Small intestine (tissue), 7 donors: ENCODE measurements at regions not wholly inside any gene's neighbourhood (a gene's known extent, or its start where the extent isn't known, plus 50 kb on each side); places are given as distances from the start of the nearest gene placed in this dataset.

Experiments
- DNase-seq, 2 donors: peaks; one replicate each; pipeline versions ENCODE4 v3.0.0 to v3.0.0-alpha.2; 2013
- FAIRE-seq: peaks from 2 replicates; lab custom pipeline; 2012; peaks lifted over from hg19 to GRCh38; lab: Jason Lieb, UNC
- H3K27ac ChIP-seq, 3 donors: one replicate each; pipeline ENCODE4 v1.5.1; 2013; ENCODE audit warnings: low read length in 2 of 3, mild to moderate bottlenecking in 2 of 3, control low read depth in 1 of 3, inconsistent platforms in 1 of 3, low read depth in 1 of 3, moderate library complexity in 1 of 3
- H3K27me3 ChIP-seq, 3 donors: one replicate each; pipeline ENCODE4 v1.6.1; 2013; ENCODE audit warnings: low read length in 3 of 3, inconsistent platforms in 1 of 3; ENCODE audit not compliant: control insufficient read depth in 3 of 3, insufficient read depth in 3 of 3
- H3K36me3 ChIP-seq, 3 donors: one replicate each; pipeline ENCODE4 v1.6.1; 2013; ENCODE audit warnings: low read length in 3 of 3, inconsistent platforms in 1 of 3, low read depth in 1 of 3, mild to moderate bottlenecking in 1 of 3, moderate library complexity in 1 of 3; ENCODE audit not compliant: control insufficient read depth in 3 of 3, insufficient read depth in 2 of 3
- H3K4me1 ChIP-seq, 3 donors: one replicate each; pipeline ENCODE4 v1.6.1; 2013; ENCODE audit warnings: low read length in 2 of 3, inconsistent platforms in 1 of 3, low read depth in 1 of 3, mild to moderate bottlenecking in 1 of 3, moderate library complexity in 1 of 3; ENCODE audit not compliant: control insufficient read depth in 3 of 3, insufficient read depth in 2 of 3
- H3K4me3 ChIP-seq, 3 donors: one replicate each; pipeline ENCODE4 v1.5.1; 2013; ENCODE audit warnings: low read length in 3 of 3, control low read depth in 1 of 3, inconsistent platforms in 1 of 3, low read depth in 1 of 3, mild to moderate bottlenecking in 1 of 3, moderate library complexity in 1 of 3
- H3K9me3 ChIP-seq, 2 donors: one replicate each; pipeline ENCODE4 v1.6.1; 2013; ENCODE audit warnings: low read depth in 1 of 2, low read length in 1 of 2; ENCODE audit not compliant: control insufficient read depth in 2 of 2, insufficient read depth in 1 of 2
- WGBS, 3 donors: extraction: QIAGEN DNeasy Blood & Tissue Kit; methylation state at CpG; one replicate each; pipeline ENCODE4 v1.1.7; 2013; 5-methylcytosine and 5-hydroxymethylcytosine counted together
- donor health status: healthy with polysubstance abuse.
- donor health status: control.
- donor health status: control.
- donor health status: Bipolar disorder and iron deficiency.
- donor health status: healthy.

DNA sequence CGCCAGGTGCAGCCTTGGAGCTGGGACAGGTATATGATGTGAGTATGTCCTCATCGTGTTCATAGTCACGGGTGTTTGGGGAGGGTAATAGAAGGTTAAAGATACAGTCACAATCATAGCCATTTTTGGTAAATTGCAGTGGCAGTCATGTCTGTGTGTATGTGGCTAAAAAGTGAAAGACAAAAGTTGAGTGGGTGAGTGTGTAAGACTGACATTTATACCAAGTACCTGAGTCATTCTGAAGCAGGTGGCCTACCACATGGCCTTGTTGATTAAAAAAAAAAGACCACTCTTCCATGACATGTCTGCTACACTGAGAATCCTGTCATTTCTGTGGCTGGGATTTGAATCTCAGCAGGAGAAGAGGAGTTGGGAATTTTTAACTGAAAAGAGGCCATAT lies 181.9 kb downstream of the SCP2D1 start:
- Histone ChIP-seq H3K36me3 (no peaks in the 10 kb centered on the region), H3K4me3 (no peak overlapping the region), H3K4me1 (no peaks in the 10 kb centered on the region), H3K27me3 (no peaks in the 10 kb centered on the region), H3K27ac (no peak overlapping the region), H3K9me3 (peaks cover 0 to 5% of the 10 kb centered on the region in 2 donors)
- 77 to 88% (median 84%) methylated on average over 3 of the region's 3 CpGs for WGBS, 3 donors
- no peak for DNase-seq
- FAIRE-seq: no peak

DNA sequence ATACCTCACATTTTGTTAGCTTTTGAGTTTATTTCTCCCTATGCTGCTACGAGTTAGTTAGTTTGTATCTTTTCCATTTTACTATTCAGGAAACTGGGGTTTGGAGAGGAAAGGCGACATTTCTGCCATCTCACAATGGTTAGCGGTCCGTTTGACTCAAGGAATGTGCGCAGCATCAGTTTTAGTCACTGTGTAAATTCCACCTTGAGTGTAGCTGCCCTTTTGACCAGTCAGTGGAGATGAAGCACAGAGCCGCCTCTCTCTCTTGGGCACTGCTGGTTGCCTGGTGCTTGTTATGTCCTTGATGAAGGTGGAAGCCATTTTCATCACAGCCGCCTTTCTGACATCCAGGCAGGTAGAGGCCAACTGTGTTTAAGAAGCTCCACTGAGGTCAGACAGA lies 185.5 kb downstream of the SCP2D1 start:
- no peak overlapping the region for H3K27ac ChIP-seq
- FAIRE-seq: no peak

DNA sequence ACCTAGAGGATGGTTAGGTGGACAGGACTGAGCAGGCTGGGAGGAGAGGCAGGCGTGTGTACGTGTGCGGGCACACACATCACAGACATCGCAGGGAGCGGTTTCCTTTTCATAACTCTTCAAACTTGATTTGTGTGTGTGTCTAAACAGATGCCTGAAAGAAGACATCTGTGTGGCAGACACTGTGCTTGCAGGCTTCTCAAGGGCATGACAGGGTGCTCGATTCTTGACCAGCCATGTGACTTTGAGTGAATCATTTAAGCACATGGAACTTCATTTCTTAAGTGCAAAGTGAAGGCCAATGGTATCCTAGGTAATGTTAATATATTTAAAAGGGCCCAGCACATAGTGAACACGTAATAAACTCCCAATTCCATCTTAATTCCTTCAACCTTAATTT lies 186.5 kb downstream of the SCP2D1 start:
- no peak for FAIRE-seq
- H3K4me1 ChIP-seq: no peaks in the 10 kb centered on the region
- 79 to 93% (median 85%) methylated on average over 7 of the region's 7 CpGs for WGBS, 3 donors

More for the DNA sequence above, 185.5 kb downstream of the SCP2D1 start:
- no peaks in the 10 kb centered on the region for H3K4me1 ChIP-seq
- DNase-seq: no peak
- H3K27me3 ChIP-seq: no peaks in the 10 kb centered on the region
- WGBS, 3 donors: 87 to 91% (median 90%) methylated on average over 7 of the region's 7 CpGs
- no peaks in the 10 kb centered on the region for H3K36me3 ChIP-seq
- no peaks in the 10 kb centered on the region for H3K9me3 ChIP-seq
- H3K4me3 ChIP-seq: no peak overlapping the region

DNA sequence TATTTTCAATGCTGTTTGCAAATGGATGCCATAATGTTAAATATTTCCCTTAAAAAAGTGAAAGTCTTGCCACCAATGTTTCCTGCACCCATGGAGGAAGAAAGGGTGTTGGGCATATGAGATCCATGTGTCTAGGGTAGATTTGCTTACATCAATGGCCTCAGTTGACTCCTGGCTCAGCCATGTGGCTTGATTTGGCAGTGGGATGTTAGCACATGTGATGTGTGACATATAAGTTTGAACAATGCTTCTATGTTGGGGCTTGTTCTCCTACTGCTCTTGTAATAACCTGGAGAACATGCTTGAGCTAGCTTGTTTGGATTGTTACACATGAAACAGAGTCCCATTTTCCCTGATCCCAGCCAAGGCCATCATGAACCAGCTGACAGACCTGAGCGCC lies 187.6 kb downstream of the SCP2D1 start:
- Histone ChIP-seq H3K4me1 (no peaks in the 10 kb centered on the region), H3K36me3 (no peaks in the 10 kb centered on the region), H3K4me3 (no peak overlapping the region), H3K27me3 (no peaks in the 10 kb centered on the region), H3K27ac (no peak overlapping the region), H3K9me3 (no peaks in the 10 kb centered on the region)
- 92 to 100% (median 100%) methylated on average over 1 of the region's 1 CpG for WGBS, 3 donors
- FAIRE-seq: no peak
- DNase-seq: no peak

More for the DNA sequence above, 186.5 kb downstream of the SCP2D1 start:
- no peak for DNase-seq
- H3K4me3 ChIP-seq: no peak overlapping the region
- no peaks in the 10 kb centered on the region for H3K36me3 ChIP-seq
- no peak overlapping the region for H3K27ac ChIP-seq
- H3K27me3 ChIP-seq: no peaks in the 10 kb centered on the region
- H3K9me3 ChIP-seq: no peaks in the 10 kb centered on the region

DNA sequence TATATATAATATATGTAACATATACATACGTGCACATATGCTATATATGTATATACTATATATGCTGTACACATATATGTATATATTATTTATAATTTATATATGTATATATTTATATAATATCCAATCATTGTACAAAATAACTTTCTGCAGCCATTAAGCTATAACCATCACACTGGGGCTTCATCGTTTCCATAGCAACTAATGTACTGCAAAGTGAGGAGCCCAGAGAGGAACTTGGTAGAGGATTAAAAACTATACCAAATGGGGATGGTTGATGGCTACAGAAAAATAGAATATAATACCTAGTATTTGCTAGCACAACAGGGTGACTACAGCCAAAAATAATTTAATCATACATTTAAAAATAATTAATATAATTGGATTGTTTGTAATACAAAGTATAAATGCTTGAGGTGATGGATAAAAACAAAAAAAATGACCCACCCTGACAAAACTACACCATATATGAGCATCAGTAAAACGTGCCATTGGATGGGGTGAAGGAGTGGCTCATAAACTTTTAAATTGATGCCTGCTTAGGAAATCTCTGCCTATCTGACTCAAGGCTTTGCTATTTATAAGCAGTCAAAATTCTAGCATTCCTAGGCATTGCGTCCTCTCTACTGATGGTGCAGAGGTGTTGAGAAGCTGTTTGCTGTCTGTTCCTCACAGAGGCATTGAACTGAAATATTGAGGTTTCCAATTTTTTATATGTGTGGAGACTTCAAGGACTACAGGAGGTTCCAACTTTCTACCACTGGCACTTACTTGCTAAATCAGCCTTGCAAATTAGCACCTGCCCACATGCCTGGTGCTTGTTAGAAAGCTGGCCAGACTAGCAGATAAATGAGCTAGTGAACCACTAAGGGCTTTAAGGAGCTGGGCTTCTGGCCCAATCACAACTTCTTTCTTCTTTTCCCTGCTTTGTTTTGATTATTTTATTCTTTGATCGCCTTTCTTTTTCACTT lies 190.1 kb downstream of the SCP2D1 start:
- H3K27me3 ChIP-seq: no peaks in the 10 kb centered on the region
- H3K4me1 ChIP-seq: no peaks in the 10 kb centered on the region
- DNase-seq: no peak
- no peak for FAIRE-seq
- no peaks in the 10 kb centered on the region for H3K9me3 ChIP-seq
- no peak overlapping the region for H3K27ac ChIP-seq
- WGBS, 3 donors: 82% methylated on average over 5 of the region's 5 CpGs
- H3K36me3 ChIP-seq: no peaks in the 10 kb centered on the region
- no peak overlapping the region for H3K4me3 ChIP-seq

DNA sequence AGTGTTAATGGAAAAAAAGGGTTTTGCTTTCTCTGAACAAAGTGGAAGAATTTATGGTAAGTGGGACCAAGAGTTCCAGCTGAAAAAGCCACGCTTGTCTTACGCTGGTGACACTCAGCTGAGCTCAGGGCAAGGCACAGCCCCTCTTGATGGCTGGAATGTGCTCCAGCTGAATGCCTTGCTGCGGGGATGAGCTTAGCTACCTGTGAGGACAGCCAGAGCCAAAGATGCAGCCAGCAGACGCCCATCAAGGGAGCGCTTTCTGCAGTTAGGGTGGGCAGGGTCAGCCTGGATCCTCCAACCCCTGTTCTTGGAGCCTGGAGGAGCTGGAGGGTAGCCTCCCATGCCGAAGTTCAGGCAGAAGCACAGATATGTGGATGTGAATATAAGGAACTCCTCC lies 191.4 kb downstream of the SCP2D1 start:
- no peak overlapping the region for H3K4me3 ChIP-seq
- H3K4me1 ChIP-seq: no peaks in the 10 kb centered on the region
- WGBS, 3 donors: 73 to 83% (median 77%) methylated on average over 6 of the region's 6 CpGs
- DNase-seq: no peak
- H3K36me3 ChIP-seq: no peaks in the 10 kb centered on the region
- no peak for FAIRE-seq
- H3K27me3 ChIP-seq: no peaks in the 10 kb centered on the region
- no peaks in the 10 kb centered on the region for H3K9me3 ChIP-seq
- no peak overlapping the region for H3K27ac ChIP-seq

DNA sequence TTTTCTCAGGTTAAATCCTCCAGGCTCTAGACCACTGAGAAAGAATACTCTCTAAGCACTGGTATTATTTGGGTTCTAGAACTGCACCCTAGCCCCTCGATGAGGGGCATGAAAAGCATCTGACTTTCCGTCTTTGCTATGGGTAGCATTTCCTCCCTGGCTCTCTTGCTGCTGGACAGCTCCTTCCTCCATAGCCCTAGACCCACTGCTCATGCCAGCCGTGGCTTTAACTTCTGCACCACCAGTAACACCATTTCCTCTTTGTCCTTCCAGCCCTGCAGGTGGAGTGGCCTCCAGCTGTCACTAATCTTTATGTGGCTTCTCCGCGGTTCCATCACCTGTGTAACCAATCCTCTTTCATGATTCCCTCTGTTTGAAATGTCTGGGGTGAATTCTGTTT lies 194.9 kb downstream of the SCP2D1 start:
- no peaks in the 10 kb centered on the region for H3K9me3 ChIP-seq
- H3K4me3 ChIP-seq: no peak overlapping the region
- H3K27me3 ChIP-seq: no peaks in the 10 kb centered on the region
- FAIRE-seq: no peak
- 58 to 60% (median 58%) methylated on average over 5 of the region's 5 CpGs for WGBS, 3 donors
- no peak overlapping the region for H3K27ac ChIP-seq
- no peak for DNase-seq
- no peaks in the 10 kb centered on the region for H3K36me3 ChIP-seq
- no peaks in the 10 kb centered on the region for H3K4me1 ChIP-seq

DNA sequence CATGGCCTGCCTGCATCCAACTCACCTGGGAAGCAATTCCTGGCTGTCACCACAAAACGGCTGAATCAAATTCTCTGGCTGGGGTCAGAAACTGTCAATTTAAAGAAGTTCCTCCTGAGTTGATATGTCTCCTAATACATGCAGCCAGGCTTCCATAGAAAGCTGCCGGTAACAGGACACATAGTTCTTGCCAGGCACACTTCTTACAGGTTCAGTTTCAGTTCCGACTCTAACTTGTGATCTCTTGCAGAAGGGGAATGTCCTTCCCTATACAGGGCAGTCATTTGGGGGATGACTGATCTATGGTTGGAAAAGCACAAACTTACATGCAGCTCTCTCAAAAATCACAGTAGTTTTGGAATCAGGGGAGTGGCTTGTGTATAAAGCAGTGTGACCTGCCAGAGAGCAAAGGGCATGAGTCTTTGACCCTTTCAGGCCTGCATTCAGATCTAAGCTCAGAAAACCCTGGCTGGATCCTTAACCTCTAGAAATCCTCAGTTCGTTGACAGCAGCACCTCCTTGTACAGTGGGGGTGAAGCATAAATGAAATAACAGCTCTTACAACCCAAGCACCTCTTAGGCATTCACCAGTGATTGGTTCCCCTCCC lies 195.6 kb downstream of the SCP2D1 start:
- 61 to 73% (median 67%) methylated on average over 4 of the region's 4 CpGs for WGBS, 3 donors

More for the DNA sequence above, 195.6 kb downstream of the SCP2D1 start:
- Histone ChIP-seq H3K27ac (no peak overlapping the region), H3K36me3 (no peaks in the 10 kb centered on the region), H3K27me3 (no peaks in the 10 kb centered on the region), H3K4me3 (no peak overlapping the region), H3K4me1 (no peaks in the 10 kb centered on the region), H3K9me3 (no peaks in the 10 kb centered on the region)
- DNase-seq (no peak), FAIRE-seq (no peak)
